SU-DHL-6 (cell line): ENCODE measurements at regions not wholly inside any gene's neighbourhood (a gene's known extent, or its start where the extent isn't known, plus 50 kb on each side); places are given as distances from the start of the nearest gene placed in this dataset.
A peak's percentile ranks its signal among the peaks of the same experiment; 100 is the strongest.

Experiments
- EZH2phosphoT487 ChIP-seq: fragments of 200-600 bp; sonication (generic), shearing (Covaris generic); conservative IDR thresholded peaks from 2 replicates; pipeline ENCODE4 v1.6.1; 2018; ENCODE audit warnings: mild to moderate bottlenecking, antibody characterized with exemption, low read length, moderate library complexity, mixed read lengths
- TF ChIP-seq, protein P1 (sequence below): fragments of 200-600 bp; sonication (generic); IDR thresholded peaks from one replicate; pipeline ENCODE4 v1.5.1; 2017; ENCODE audit warnings: antibody characterized with exemption, mild to moderate bottlenecking, low read length, moderate library complexity; ENCODE audit not compliant: insufficient read depth, poor library complexity, severe bottlenecking

DNA sequence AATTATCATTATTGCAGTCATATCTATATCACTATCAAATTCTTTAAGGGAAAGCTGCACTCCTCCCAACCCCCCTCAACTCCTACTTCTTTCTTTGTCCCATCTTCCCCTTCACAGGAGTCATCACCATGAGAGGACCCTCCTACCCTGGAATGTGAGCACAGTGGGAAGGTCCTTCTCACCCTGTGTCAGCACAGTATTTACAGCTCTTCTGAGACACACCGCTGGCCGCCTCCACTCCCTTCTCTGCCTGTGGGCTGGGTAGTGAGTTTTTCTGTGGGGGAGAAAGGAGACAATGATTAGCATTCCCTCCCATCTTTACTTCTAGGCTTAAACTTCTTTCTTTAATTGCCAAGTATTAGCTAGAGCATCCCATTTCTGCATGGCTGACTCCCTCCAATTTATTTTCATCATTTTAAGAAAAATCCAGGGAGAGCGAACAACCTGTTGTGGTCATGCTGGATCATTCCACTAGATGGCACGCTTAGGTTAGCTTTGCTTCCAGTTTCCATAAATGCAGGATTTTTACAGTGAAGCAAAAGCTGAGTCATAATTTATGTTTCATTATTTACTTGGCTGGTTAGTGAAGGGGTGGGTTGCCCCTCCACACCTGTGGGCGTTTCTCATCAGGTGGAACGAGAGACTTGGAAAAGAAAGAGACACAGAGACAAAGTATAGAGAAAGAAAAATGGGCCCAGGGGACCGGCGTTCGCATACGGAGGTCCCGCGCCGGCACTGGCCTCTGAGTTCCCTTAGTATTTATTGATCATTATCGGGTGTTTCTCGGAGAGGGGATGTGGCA is 188.5 kb downstream of the ALX1 start:
- TF ChIP-seq, protein P1, sequence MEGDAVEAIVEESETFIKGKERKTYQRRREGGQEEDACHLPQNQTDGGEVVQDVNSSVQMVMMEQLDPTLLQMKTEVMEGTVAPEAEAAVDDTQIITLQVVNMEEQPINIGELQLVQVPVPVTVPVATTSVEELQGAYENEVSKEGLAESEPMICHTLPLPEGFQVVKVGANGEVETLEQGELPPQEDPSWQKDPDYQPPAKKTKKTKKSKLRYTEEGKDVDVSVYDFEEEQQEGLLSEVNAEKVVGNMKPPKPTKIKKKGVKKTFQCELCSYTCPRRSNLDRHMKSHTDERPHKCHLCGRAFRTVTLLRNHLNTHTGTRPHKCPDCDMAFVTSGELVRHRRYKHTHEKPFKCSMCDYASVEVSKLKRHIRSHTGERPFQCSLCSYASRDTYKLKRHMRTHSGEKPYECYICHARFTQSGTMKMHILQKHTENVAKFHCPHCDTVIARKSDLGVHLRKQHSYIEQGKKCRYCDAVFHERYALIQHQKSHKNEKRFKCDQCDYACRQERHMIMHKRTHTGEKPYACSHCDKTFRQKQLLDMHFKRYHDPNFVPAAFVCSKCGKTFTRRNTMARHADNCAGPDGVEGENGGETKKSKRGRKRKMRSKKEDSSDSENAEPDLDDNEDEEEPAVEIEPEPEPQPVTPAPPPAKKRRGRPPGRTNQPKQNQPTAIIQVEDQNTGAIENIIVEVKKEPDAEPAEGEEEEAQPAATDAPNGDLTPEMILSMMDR: peak; percentile 39
- no peak for TF ChIP-seq EZH2phosphoT487
